EH (cell line): ENCODE measurements at regions not wholly inside any gene's neighbourhood (a gene's known extent, or its start where the extent isn't known, plus 50 kb on each side); places are given as distances from the start of the nearest gene placed in this dataset.
"Not testable (repeated sequence)": the region's sequence is repeated elsewhere in the genome, so short reads cannot be mapped to it uniquely, and the experiment has no call there.

ENCODE experiments used
- DNase-seq: peaks from one replicate; pipeline ENCODE4 v3.0.0-alpha.2; 2015; ENCODE audit warnings: low read depth

- no peak for DNase-seq
These were observed 71.6 kb upstream of the CASZ1 start for GRCh38 chr1:10867914-10868598.

- no peak for DNase-seq
These were observed 72.1 kb upstream of the CASZ1 start for GRCh38 chr1:10868599-10868965.

- DNase-seq: no peak
These were observed 73.5 kb upstream of the CASZ1 start for GRCh38 chr1:10869933-10870332.

- no peak for DNase-seq
These were observed 74.1 kb upstream of the CASZ1 start for GRCh38 chr1:10870493-10871096.

GRCh38 chr1:10873189-10873588, 76.7 kb upstream of the CASZ1 start:
- DNase-seq: peak; percentile 29

- no peak for DNase-seq
These were observed 77.9 kb upstream of the CASZ1 start for GRCh38 chr1:10874351-10874750.

- no peak for DNase-seq
These were observed 81.4 kb upstream of the CASZ1 start for GRCh38 chr1:10877894-10878293.

- DNase-seq: no peak
These were observed 82.0 kb upstream of the CASZ1 start for GRCh38 chr1:10878469-10878868.

GRCh38 chr1:10880063-10880462, 83.6 kb upstream of the CASZ1 start:
- DNase-seq: no peak

- DNase-seq: no peak
These were observed 84.6 kb upstream of the CASZ1 start for GRCh38 chr1:10881046-10881445.

GRCh38 chr1:10882069-10882468, 85.6 kb upstream of the CASZ1 start:
- no peak for DNase-seq

- DNase-seq: not testable (repeated sequence)
These were observed 90.6 kb upstream of the CASZ1 start for GRCh38 chr1:10887032-10887431.

GRCh38 chr1:10888291-10888690, 91.8 kb upstream of the CASZ1 start:
- no peak for DNase-seq

- DNase-seq: no peak
These were observed 92.6 kb upstream of the CASZ1 start for GRCh38 chr1:10888791-10889649.

- no peak for DNase-seq
These were observed 93.4 kb upstream of the CASZ1 start for GRCh38 chr1:10889650-10890353.

- DNase-seq: no peak
These were observed 94.1 kb upstream of the CASZ1 start for GRCh38 chr1:10890491-10891071.

- no peak for DNase-seq
These were observed 94.6 kb upstream of the CASZ1 start for GRCh38 chr1:10891091-10891490.

GRCh38 chr1:10892138-10893065, 96.0 kb upstream of the CASZ1 start:
- DNase-seq: no peak

- DNase-seq: no peak
These were observed 99.2 kb upstream of the CASZ1 start for GRCh38 chr1:10895621-10896020.

GRCh38 chr1:10896673-10897072, 100.2 kb upstream of the CASZ1 start:
- no peak for DNase-seq
